ENCODE measurements at regions not wholly inside any gene's neighbourhood (a gene's known extent, or its start where the extent isn't known, plus 50 kb on each side); places are given as distances from the start of the nearest gene placed in this dataset.

DNA sequence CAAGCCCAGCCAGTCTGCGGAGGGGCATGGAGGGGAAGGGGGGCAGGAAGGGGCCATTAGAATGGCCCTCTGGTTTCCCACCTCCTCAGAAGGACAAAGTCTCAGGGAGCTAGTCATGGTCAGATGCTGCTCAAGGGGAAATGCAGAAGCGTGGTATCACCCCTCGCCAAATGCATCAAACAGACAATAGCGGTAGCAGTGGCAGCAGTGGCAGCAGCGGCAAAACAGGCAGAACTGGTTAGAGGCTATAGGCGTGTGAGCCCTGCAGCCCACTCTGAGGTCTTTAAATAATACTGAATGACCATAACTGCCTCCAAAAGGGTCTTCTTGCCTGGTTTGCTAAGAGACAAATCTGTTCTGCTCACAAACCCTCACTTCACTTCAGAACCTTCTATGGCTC lies 186.7 kb downstream of the TFAP2C start:
- H3K36me3 Mint-ChIP-seq (ENCODE audit: low read depth) = no peaks in the 10 kb centered on the region
- no peaks in the 10 kb centered on the region for H3K4me1 Mint-ChIP-seq (ENCODE audit: low read depth)
- ChIA-PET CTCF (no interaction called here), POLR2A (no interaction called here)
- H3K27ac Mint-ChIP-seq = no peak overlapping the region
- H3K27me3 Mint-ChIP-seq (ENCODE audit: low read depth) = peaks cover 2% of the 10 kb centered on the region
- no peak overlapping the region for H3K4me3 Mint-ChIP-seq
- H3K9me3 Mint-ChIP-seq (ENCODE audit: insufficient read depth) = no peaks in the 10 kb centered on the region
- ATAC-seq (no peak), DNase-seq (no peak)

DNA sequence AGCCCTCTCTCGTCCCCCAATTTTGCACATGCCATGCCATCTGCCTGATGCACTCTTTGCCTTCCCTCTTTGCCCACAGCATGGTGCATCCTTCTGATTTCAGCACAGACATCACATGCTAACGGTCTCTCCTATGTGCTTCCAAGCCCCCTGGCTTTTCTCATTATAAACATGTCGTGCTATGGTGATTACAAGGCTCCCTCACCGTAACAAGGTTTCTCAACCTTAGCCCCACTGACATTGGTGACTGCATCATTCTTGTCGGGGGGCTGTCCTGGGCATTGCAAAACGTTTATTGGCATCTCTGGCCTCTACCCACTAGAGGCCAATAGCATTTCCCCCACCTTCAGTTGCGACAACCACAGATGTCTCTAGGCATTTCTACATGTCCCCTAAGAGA lies 187.2 kb downstream of the TFAP2C start:
- Mint-ChIP-seq H3K4me3 (no peak overlapping the region), H3K4me1 (ENCODE audit: low read depth) (no peaks in the 10 kb centered on the region), H3K27me3 (ENCODE audit: low read depth) (peaks cover 2% of the 10 kb centered on the region), H3K27ac (no peak overlapping the region), H3K36me3 (ENCODE audit: low read depth) (no peaks in the 10 kb centered on the region), H3K9me3 (ENCODE audit: insufficient read depth) (no peaks in the 10 kb centered on the region)
- CTCF ChIA-PET = no interaction called here
- ATAC-seq (no peak), DNase-seq (no peak)
- POLR2A ChIA-PET = no interaction called here

DNA sequence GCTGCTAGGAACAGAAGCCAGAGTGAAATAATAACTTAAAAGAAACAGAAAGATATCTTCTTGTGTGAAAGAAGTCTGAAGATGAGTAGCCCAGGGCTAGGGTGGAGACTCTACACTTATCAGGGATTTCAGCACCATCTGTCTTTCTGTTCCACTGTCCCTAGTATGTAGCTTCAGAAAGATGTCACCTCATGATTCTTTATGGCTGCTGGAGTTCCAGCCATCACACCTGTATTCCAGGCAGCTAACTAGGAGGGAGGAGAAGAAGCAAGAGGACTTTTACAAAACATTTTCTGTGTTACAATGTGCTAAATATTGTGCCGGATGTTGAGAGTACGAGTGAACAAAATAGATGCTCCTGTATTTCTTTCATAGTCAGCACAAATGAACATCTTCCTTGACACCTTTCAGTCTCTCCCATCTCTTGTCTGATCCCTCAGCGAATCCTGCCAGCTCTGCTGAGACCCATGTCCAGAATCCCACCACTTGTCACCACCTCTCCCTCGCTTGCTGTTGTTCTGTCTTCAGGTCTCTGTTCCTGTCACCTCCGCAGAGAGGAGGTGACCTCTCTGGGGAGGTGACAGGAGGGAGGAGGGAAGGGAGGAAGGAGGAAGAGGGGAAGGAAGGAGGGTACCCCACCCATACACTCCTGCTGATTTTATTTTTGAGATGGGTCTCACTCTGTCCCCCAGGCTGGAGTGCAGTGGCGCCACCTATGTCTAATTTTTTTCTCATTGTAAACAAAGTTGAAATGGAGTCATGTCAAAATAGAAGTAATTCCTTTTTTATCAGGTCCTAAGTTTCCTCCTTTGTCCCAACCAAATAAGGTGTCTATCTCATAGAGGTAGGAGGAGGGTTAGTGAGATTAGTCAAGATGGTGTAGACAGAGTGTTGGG lies 188.9 kb downstream of the TFAP2C start:
- Mint-ChIP-seq H3K27ac (no peak overlapping the region), H3K4me3 (no peak overlapping the region), H3K9me3 (ENCODE audit: insufficient read depth) (no peaks in the 10 kb centered on the region), H3K4me1 (ENCODE audit: low read depth) (no peaks in the 10 kb centered on the region), H3K36me3 (ENCODE audit: low read depth) (no peaks in the 10 kb centered on the region), H3K27me3 (ENCODE audit: low read depth) (peaks cover 2% of the 10 kb centered on the region)
- ChIA-PET POLR2A (no interaction called here), CTCF (no interaction called here)
- DNase-seq (no peak), ATAC-seq (no peak)

DNA sequence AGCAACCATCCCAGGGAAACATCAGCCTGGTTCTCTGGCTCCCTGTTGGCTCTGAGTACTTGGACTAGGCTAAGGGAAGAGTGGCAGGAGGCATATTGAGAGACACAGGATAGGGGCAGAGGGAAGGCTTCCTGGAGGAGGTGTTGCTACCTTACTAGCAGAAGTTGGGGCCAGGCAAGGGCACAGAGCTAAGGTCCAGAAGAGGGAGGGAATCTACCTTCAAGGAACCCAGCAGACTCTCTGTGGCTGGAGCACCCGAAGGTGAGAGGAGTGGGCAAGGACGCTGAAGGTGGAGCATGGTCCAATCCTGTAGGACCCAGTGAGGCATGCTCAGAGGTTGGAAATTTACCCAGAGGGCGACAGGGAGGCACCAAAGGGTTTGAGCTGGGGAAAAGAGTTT lies 191.9 kb downstream of the TFAP2C start:
- H3K4me1 Mint-ChIP-seq (ENCODE audit: low read depth) = no peaks in the 10 kb centered on the region
- H3K9me3 Mint-ChIP-seq (ENCODE audit: insufficient read depth) = no peaks in the 10 kb centered on the region
- no peak overlapping the region for H3K4me3 Mint-ChIP-seq
- DNase-seq (no peak), ATAC-seq (no peak)
- POLR2A ChIA-PET = no interaction called here
- CTCF ChIA-PET = no interaction called here
- no peaks in the 10 kb centered on the region for H3K36me3 Mint-ChIP-seq (ENCODE audit: low read depth)
- peaks cover 2% of the 10 kb centered on the region for H3K27me3 Mint-ChIP-seq (ENCODE audit: low read depth)
- H3K27ac Mint-ChIP-seq = no peak overlapping the region

DNA sequence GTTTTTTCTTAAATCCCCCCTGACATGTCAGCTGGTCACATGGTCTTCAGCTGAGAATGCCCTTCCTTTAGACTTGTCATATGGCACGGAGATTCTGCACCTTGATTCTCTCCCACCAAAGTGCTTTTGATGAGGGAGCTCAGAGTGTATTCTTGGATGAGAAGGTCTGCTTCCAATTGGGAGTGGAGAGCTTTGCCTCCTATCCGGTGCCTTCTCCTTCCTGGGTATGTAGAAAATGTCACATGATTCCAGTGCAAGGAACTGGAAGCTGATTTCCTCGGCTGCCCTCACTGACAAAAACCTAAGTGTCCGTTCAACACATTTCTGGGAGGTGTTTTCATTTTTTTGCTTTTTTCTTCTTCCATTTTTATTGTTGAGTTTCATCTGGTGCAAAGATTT lies 197.2 kb downstream of the TFAP2C start:
- Mint-ChIP-seq H3K36me3 (ENCODE audit: low read depth) (no peaks in the 10 kb centered on the region), H3K4me1 (ENCODE audit: low read depth) (no peaks in the 10 kb centered on the region), H3K27me3 (ENCODE audit: low read depth) (peaks cover 12% of the 10 kb centered on the region), H3K9me3 (ENCODE audit: insufficient read depth) (no peaks in the 10 kb centered on the region), H3K27ac (no peak overlapping the region), H3K4me3 (no peak overlapping the region)
- DNase-seq (no peak), ATAC-seq (no peak)
- CTCF ChIA-PET = no interaction called here
- POLR2A ChIA-PET = no interaction called here

DNA sequence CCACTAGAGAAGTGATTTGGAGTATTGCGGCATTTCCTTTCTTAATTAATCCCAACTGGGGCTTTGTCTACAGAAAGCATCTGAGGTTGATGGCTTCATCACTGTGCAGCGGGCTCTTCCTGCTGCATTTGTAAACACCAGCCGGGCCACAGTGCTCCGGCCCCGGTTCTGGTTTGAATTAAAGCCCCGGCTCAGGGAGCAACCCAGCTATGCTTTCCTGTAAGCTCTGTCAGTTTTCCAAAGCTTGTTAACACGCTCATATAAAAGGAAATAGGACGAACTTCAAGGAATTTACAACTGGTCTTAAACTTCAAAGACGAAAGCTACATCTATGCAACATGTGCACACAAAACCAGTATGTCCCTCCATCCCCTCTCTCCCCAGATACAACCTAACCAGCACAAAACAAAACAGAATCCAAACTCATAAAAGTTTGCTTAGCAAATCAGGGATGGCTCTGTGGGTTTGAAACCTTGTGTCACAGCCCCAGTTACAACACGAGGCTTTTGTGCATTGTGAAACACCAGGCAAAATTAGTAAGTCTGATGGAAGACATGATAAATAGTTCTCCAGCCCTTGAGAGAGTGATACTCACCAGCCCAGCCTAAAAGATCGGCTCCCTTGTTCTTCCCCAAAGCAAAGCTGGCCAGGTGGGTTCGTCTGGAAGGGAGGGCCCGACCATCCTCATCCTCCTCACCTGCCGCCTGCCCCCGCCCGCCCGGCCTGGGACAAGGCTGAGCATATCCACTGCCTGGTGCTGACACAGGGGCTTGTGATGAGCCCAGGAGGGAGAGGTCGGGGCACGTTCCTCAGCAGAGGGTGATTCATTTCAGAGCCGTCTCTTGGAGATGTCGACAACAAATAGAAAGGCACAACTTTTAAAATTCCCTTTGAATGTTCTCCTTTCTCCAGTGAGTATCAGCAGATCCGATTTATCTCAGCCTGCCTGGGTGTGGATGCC lies 197.9 kb downstream of the TFAP2C start:
- ChIA-PET CTCF (no interaction called here), POLR2A (no interaction called here)
- peaks cover 15% of the 10 kb centered on the region for H3K27me3 Mint-ChIP-seq (ENCODE audit: low read depth)
- no peak for ATAC-seq
- no peak for DNase-seq
- H3K27ac Mint-ChIP-seq = no peak overlapping the region
- no peaks in the 10 kb centered on the region for H3K4me1 Mint-ChIP-seq (ENCODE audit: low read depth)
- H3K4me3 Mint-ChIP-seq = no peak overlapping the region
- no peaks in the 10 kb centered on the region for H3K9me3 Mint-ChIP-seq (ENCODE audit: insufficient read depth)
- no peaks in the 10 kb centered on the region for H3K36me3 Mint-ChIP-seq (ENCODE audit: low read depth)

DNA sequence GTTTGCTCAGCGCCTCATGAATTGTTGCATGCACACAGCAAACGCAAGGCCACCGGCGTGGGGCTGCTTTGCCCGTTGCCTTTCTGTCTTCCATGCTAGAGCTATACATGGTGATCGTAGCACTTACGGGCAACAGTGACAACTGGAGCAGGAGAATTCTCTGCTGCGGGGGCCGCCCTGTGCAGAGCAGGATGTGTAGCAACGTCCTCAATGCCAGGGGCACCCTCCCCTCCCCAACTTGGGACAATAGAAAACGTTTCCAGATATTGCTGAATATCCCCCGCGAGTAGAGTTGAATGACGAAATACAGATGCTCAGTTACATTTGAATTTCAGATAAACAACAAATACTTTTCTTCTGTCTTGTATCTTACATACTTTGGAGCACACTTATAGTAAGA lies 198.7 kb downstream of the TFAP2C start:
- no peak for ATAC-seq
- POLR2A ChIA-PET = no interaction called here
- H3K4me1 Mint-ChIP-seq (ENCODE audit: low read depth) = no peaks in the 10 kb centered on the region

DNA sequence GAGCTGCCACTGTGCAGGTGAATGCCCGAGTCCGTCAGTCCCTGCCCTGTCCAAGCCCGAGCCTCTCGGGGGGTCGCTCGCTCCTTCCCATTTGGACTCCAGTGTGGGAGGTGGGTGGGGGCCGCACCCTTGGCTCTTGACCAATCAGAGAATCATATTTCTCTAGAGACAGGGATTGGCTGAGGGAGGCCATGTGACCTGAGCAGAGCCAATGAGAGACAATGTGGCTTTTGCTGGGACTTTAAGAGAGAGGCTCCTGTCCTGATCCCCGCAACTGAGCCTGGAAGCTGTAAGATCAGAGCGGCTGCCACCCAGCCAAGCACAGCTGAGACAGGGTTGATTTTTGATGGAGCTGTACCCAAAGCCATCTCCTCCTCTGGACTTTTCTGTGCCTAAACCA lies 199.3 kb downstream of the TFAP2C start:
- Mint-ChIP-seq H3K36me3 (ENCODE audit: low read depth) (no peaks in the 10 kb centered on the region), H3K27me3 (ENCODE audit: low read depth) (peaks cover 15% of the 10 kb centered on the region), H3K27ac (no peak overlapping the region), H3K4me3 (no peak overlapping the region), H3K9me3 (ENCODE audit: insufficient read depth) (no peaks in the 10 kb centered on the region), H3K4me1 (ENCODE audit: low read depth) (no peaks in the 10 kb centered on the region)
- ChIA-PET CTCF (no interaction called here), POLR2A (no interaction called here)
- ATAC-seq (no peak), DNase-seq (no peak)

More for the DNA sequence above, 198.7 kb downstream of the TFAP2C start:
- DNase-seq = no peak
- H3K27ac Mint-ChIP-seq = no peak overlapping the region
- H3K9me3 Mint-ChIP-seq (ENCODE audit: insufficient read depth) = no peaks in the 10 kb centered on the region
- H3K36me3 Mint-ChIP-seq (ENCODE audit: low read depth) = no peaks in the 10 kb centered on the region
- H3K4me3 Mint-ChIP-seq = no peak overlapping the region
- peaks cover 15% of the 10 kb centered on the region for H3K27me3 Mint-ChIP-seq (ENCODE audit: low read depth)
- CTCF ChIA-PET = no interaction called here

DNA sequence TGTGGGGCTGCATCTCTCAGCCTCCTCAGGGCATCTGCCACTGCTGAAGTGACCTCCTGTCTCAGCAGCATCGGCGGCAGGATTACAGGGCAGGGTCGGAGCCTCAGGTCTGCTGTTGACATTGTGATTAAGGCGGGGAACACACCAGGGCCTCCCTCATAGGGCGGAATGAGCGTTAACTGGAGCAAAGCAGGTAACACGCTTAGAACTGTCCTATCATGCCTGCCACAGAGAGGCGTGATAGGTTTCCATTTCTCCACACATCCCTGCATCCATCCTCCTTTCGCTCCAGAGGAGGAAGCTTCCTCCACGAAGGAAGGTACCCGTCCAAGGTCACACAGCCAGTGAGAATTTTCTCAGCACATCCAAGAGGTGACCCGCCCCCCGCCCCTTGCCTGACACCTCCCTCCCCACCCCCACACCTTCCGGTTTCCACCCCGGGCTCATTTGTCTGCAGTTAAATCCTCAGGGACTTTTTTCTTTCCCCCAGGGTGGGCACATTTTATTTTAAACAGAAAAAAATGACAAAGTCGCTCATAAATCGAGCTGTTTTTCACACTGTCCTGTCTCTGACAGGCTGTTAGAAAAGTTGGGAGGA lies 200.8 kb downstream of the TFAP2C start:
- H3K4me3 Mint-ChIP-seq = no peak overlapping the region
- CTCF ChIA-PET = no interaction called here
- no peaks in the 10 kb centered on the region for H3K36me3 Mint-ChIP-seq (ENCODE audit: low read depth)
- H3K9me3 Mint-ChIP-seq (ENCODE audit: insufficient read depth) = no peaks in the 10 kb centered on the region
- H3K27me3 Mint-ChIP-seq (ENCODE audit: low read depth) = peaks cover 15% of the 10 kb centered on the region
- POLR2A ChIA-PET = no interaction called here
- no peak for DNase-seq
- H3K27ac Mint-ChIP-seq = no peak overlapping the region
- no peak for ATAC-seq
- no peaks in the 10 kb centered on the region for H3K4me1 Mint-ChIP-seq (ENCODE audit: low read depth)

DNA sequence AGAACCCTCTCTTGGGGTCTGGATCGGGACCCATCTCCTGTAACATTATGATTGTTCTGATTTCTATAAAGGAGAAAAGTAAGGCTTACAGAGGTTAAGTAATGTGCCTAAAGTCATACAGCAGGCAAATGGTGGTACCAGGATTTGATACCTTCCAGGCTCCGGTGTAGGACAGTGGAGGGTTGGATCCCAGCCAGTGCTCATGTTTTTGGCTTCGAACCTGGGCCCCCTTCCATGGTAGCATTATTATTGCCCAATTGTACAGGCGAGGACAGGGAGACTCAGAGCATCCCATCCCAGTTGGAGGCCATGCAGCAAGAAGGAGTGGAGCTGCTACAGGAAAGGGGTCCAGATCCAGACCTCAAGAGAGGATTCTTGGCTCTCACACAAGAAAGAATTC lies 202.7 kb downstream of the TFAP2C start:
- Mint-ChIP-seq H3K27me3 (ENCODE audit: low read depth) (peaks cover 15% of the 10 kb centered on the region), H3K27ac (no peak overlapping the region), H3K9me3 (ENCODE audit: insufficient read depth) (no peaks in the 10 kb centered on the region), H3K4me3 (no peak overlapping the region), H3K36me3 (ENCODE audit: low read depth) (no peaks in the 10 kb centered on the region), H3K4me1 (ENCODE audit: low read depth) (no peaks in the 10 kb centered on the region)
- ATAC-seq (no peak), DNase-seq (no peak)
- ChIA-PET CTCF (no interaction called here), POLR2A (no interaction called here)

DNA sequence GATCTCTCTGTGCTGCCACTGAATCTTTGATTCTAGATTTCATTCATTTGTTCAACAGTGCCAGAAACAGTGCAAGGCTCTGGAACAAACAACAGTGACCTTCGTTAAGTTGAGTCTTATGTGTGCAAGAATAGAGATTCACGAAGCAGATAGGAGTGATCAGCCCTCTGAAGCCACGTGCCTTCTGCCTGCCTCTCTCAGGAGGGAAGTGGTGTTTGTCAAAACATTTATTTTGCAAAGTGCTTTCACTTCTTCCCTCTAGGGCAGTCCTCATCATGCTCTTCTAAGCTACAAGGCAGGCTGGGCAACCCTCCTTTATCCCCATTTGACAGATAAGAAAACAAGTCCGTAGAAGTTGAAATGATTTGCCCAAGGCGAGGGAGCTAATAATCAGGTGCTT lies 204.3 kb downstream of the TFAP2C start:
- DNase-seq (no peak), ATAC-seq (no peak)
- ChIA-PET CTCF (no interaction called here), POLR2A (no interaction called here)
- Mint-ChIP-seq H3K4me3 (no peak overlapping the region), H3K27ac (no peak overlapping the region), H3K9me3 (ENCODE audit: insufficient read depth) (no peaks in the 10 kb centered on the region), H3K4me1 (ENCODE audit: low read depth) (no peaks in the 10 kb centered on the region), H3K36me3 (ENCODE audit: low read depth) (no peaks in the 10 kb centered on the region), H3K27me3 (ENCODE audit: low read depth) (peaks cover 15% of the 10 kb centered on the region)
